Fibroblast of skin of right quadriceps (primary cell): ENCODE measurements at regions not wholly inside any gene's neighbourhood (a gene's known extent, or its start where the extent isn't known, plus 50 kb on each side); places are given as distances from the start of the nearest gene placed in this dataset.

ENCODE experiments used
- DNase-seq: peaks from one replicate; pipeline ENCODE4 v3.0.0-alpha.2; 2013

GRCh38 chr5:170451747-170452365 is 52.0 kb upstream of the KCNIP1 start:
- DNase-seq: peak; percentile 72

GRCh38 chr5:170450061-170450669 is 53.7 kb upstream of the KCNIP1 start:
- DNase-seq: no peak

GRCh38 chr5:170449232-170449631 is 54.6 kb upstream of the KCNIP1 start:
- no peak for DNase-seq

- DNase-seq: no peak
These were observed 55.6 kb upstream of the KCNIP1 start for GRCh38 chr5:170448221-170448620.

- DNase-seq: no peak
These were observed 57.2 kb upstream of the KCNMB1 start for GRCh38 chr5:170446365-170446764.

GRCh38 chr5:170445936-170446335 is 56.8 kb upstream of the KCNMB1 start:
- DNase-seq: no peak

GRCh38 chr5:170444969-170445505 is 55.9 kb upstream of the KCNMB1 start:
- DNase-seq: no peak

- DNase-seq: no peak
These were observed 55.0 kb upstream of the KCNMB1 start for GRCh38 chr5:170444181-170444580.

- DNase-seq: no peak
These were observed 54.5 kb upstream of the KCNMB1 start for GRCh38 chr5:170443624-170444023.

GRCh38 chr5:170442921-170443320 is 53.8 kb upstream of the KCNMB1 start:
- DNase-seq: no peak

- no peak for DNase-seq
These were observed 53.2 kb upstream of the KCNMB1 start for GRCh38 chr5:170442391-170442790.

- DNase-seq: no peak
These were observed 52.2 kb upstream of the KCNMB1 start for GRCh38 chr5:170441393-170441784.

- DNase-seq: no peak
These were observed 51.7 kb upstream of the KCNMB1 start for GRCh38 chr5:170440771-170441392.

- DNase-seq: no peak
These were observed 50.7 kb upstream of the KCNMB1 start for GRCh38 chr5:170439944-170440269.

GRCh38 chr5:170439223-170439943 is 50.2 kb upstream of the KCNMB1 start:
- DNase-seq: no peak
